OCI-LY7 (cell line): ENCODE measurements at regions not wholly inside any gene's neighbourhood (a gene's known extent, or its start where the extent isn't known, plus 50 kb on each side); places are given as distances from the start of the nearest gene placed in this dataset.

Experiments
- BruUV-seq: library from RNA; stranded (reverse); fragments of 400-500 nt; replicated peaks from 2 replicates; lab custom pipeline; 2021; lab: Mats Ljungman, UMichigan
- CTCF ChIA-PET: fragments of 300-600 bp; sonication (Branson Sonifier 250); formaldehyde crosslinking; loops from one replicate; lab custom pipeline; 2022; ENCODE audit warnings: antibody characterized with exemption; ENCODE audit not compliant: unreplicated experiment; lab: Charles Lee
- POLR2A ChIA-PET: fragments of 300-600 bp; sonication (Branson Sonifier 250); formaldehyde crosslinking; loops from one replicate; lab custom pipeline; 2022; ENCODE audit warnings: antibody characterized with exemption; lab: Charles Lee
- DNase-seq: peaks from one replicate; pipeline ENCODE4 v3.0.0-alpha.2; 2015; ENCODE audit warnings: low spot score
- H2AFZ ChIP-seq: fragments of 200-600 bp; sonication (generic), shearing (Covaris generic); 2 replicates; pipeline ENCODE4 v1.6.1; 2014; ENCODE audit warnings: mild to moderate bottlenecking, antibody characterized with exemption, low read length, moderate library complexity
- H3K27ac ChIP-seq: fragments of 200-600 bp; sonication (generic); 2 replicates; pipeline ENCODE4 v1.5.1; 2014; ENCODE audit warnings: mixed run types, low read depth, mild to moderate bottlenecking, moderate library complexity, low read length, inconsistent platforms; ENCODE audit not compliant: poor library complexity, severe bottlenecking
- H3K36me3 ChIP-seq: fragments of 200-600 bp; sonication (generic); 2 replicates; pipeline ENCODE4 v1.6.1; 2014; ENCODE audit warnings: mild to moderate bottlenecking, antibody characterized with exemption, low read length, moderate library complexity, mixed read lengths; ENCODE audit not compliant: insufficient read depth
- H3K4me1 ChIP-seq: fragments of 200-600 bp; sonication (generic); 2 replicates; pipeline ENCODE4 v1.5.1; 2014; ENCODE audit warnings: mild to moderate bottlenecking, low read length; ENCODE audit not compliant: insufficient read depth, poor library complexity, severe bottlenecking
- H3K4me2 ChIP-seq: fragments of 200-600 bp; sonication (generic); 2 replicates; pipeline ENCODE4 v1.6.1; 2014; ENCODE audit warnings: mild to moderate bottlenecking, low read length
- H3K4me3 ChIP-seq: fragments of 200-600 bp; sonication (generic); 2 replicates; pipeline ENCODE4 v1.5.1; 2014; ENCODE audit warnings: mild to moderate bottlenecking, low read depth, low read length; ENCODE audit not compliant: poor library complexity, severe bottlenecking
- H3K79me2 ChIP-seq: fragments of 200-600 bp; sonication (generic); 2 replicates; pipeline ENCODE4 v1.6.1; 2016; ENCODE audit warnings: low read depth, mild to moderate bottlenecking, low read length, moderate library complexity, mixed read lengths; ENCODE audit not compliant: insufficient read depth
- H3K9me2 ChIP-seq: fragments of 200-600 bp; sonication (generic); 2 replicates; pipeline ENCODE4 v1.6.1; 2016; ENCODE audit warnings: mild to moderate bottlenecking, low read length, mixed read lengths; ENCODE audit not compliant: insufficient read depth
- H3K9me3 ChIP-seq: fragments of 200-600 bp; sonication (generic); 2 replicates; pipeline ENCODE4 v1.6.1; 2014; ENCODE audit warnings: mild to moderate bottlenecking, mixed run types, low read length, mixed read lengths
- H4K20me1 ChIP-seq: fragments of 200-600 bp; sonication (generic); 2 replicates; pipeline ENCODE4 v1.6.1; 2014; ENCODE audit warnings: mild to moderate bottlenecking, antibody characterized with exemption, low read length, moderate library complexity, mixed read lengths; ENCODE audit not compliant: insufficient read depth
- CTCF ChIP-seq: fragments of 200-600 bp; sonication (generic); conservative IDR thresholded peaks from 2 replicates; pipeline ENCODE4 v1.5.1; 2014; ENCODE audit warnings: mild to moderate bottlenecking, antibody characterized with exemption, low read length, moderate library complexity, mixed read lengths
- EZH2phosphoT487 ChIP-seq: fragments of 200-600 bp; sonication (generic); IDR thresholded peaks from 2 replicates; pipeline ENCODE4 v1.6.1; 2018; ENCODE audit warnings: low read depth, borderline replicate concordance, mild to moderate bottlenecking, mixed run types, antibody characterized with exemption, low read length, moderate library complexity, mixed read lengths
- intact Hi-C: fragments of 100-400 bp; cut with micrococcal nuclease; formaldehyde crosslinking; loops from one replicate; pipeline ENCODE4 v1.10.0; 2022; ENCODE audit not compliant: unreplicated experiment

GRCh38 chr15:26001201-26001600 lies 138.1 kb upstream of the ATP10A start:
- BruUV-seq: no TSS peak
- no peak overlapping the region for H3K4me3 ChIP-seq
- ChIA-PET POLR2A (no interaction called here), CTCF (no interaction called here)
- no peaks in the 10 kb centered on the region for H3K4me1 ChIP-seq
- H3K79me2 ChIP-seq: no peaks in the 10 kb centered on the region
- no peak overlapping the region for H2AFZ ChIP-seq
- no peaks in the 10 kb centered on the region for H4K20me1 ChIP-seq
- TF ChIP-seq EZH2phosphoT487 (no peak), CTCF (no peak)
- DNase-seq: no peak
- no peak overlapping the region for H3K27ac ChIP-seq
- H3K9me3 ChIP-seq: no peaks in the 10 kb centered on the region
- H3K9me2 ChIP-seq: no peaks in the 10 kb centered on the region
- H3K4me2 ChIP-seq: no peak overlapping the region
- intact Hi-C loops: no loop called here
- no peaks in the 10 kb centered on the region for H3K36me3 ChIP-seq

- intact Hi-C loops: no loop called here
- no peak overlapping the region for H3K4me3 ChIP-seq
- no peaks in the 10 kb centered on the region for H3K9me2 ChIP-seq
- DNase-seq: no peak
- H3K9me3 ChIP-seq: no peaks in the 10 kb centered on the region
- no TSS peak for BruUV-seq
- no peaks in the 10 kb centered on the region for H3K4me1 ChIP-seq
- no peak overlapping the region for H2AFZ ChIP-seq
- no peaks in the 10 kb centered on the region for H4K20me1 ChIP-seq
- no peaks in the 10 kb centered on the region for H3K36me3 ChIP-seq
- no peaks in the 10 kb centered on the region for H3K79me2 ChIP-seq
- ChIA-PET CTCF (no interaction called here), POLR2A (interaction anchor here (0.7 kb wide), 1 partner anchor 324 kb away, joined by 3 read pairs; no protein-coding TSS in a partner anchor)
- H3K27ac ChIP-seq: no peak overlapping the region
- H3K4me2 ChIP-seq: no peak overlapping the region
- TF ChIP-seq CTCF (no peak), EZH2phosphoT487 (no peak)
Observed at GRCh38 chr15:25993506-25993905, 130.4 kb upstream of the ATP10A start.

- Histone ChIP-seq H3K79me2 (no peaks in the 10 kb centered on the region), H3K9me3 (no peaks in the 10 kb centered on the region), H2AFZ (no peak overlapping the region), H3K36me3 (no peaks in the 10 kb centered on the region), H3K9me2 (no peaks in the 10 kb centered on the region), H3K4me3 (no peak overlapping the region), H4K20me1 (no peaks in the 10 kb centered on the region), H3K27ac (no peak overlapping the region), H3K4me1 (no peaks in the 10 kb centered on the region), H3K4me2 (no peak overlapping the region)
- CTCF ChIA-PET: no interaction called here
- intact Hi-C loops: no loop called here
- BruUV-seq: no TSS peak
- POLR2A ChIA-PET: no interaction called here
- TF ChIP-seq CTCF (no peak), EZH2phosphoT487 (no peak)
- no peak for DNase-seq
Observed at GRCh38 chr15:25990220-25990619, 127.1 kb upstream of the ATP10A start.
